ENCODE measurements at regions not wholly inside any gene's neighbourhood (a gene's known extent, or its start where the extent isn't known, plus 50 kb on each side); places are given as distances from the start of the nearest gene placed in this dataset.

GRCh38 chr10:8874268-8874667 lies 819.8 kb downstream of the GATA3 start:
- no peak for TF ChIP-seq CTCF (IDR thresholded peaks at IDR 0.05; ENCODE audit: poor library complexity)
- no peak for TF ChIP-seq EZH2 (IDR thresholded peaks at IDR 0.05; ENCODE audit: borderline replicate concordance)
